ENCODE measurements at regions not wholly inside any gene's neighbourhood (a gene's known extent, or its start where the extent isn't known, plus 50 kb on each side); places are given as distances from the start of the nearest gene placed in this dataset.

DNA sequence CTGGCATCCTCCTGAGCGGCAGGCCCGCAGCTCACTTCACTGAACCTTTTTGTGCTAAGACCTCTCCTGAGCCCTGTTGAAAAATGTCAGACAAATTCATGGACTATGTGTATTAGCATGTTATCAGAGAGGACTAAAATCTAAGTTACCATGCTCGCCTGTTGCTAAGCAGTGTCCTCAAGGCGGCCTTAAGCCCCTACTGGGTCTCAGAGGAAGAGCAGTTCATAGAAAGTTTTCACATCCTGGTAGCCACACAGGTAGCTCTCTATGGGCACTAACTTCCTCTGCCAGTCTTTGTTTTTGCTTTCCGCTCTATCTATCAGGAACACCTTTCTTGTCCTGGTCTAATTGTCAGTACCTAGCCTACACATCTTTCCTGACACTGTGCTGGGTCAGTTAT, 306.6 kb upstream of the MIS18BP1 start:
- TF ChIP-seq EZH2phosphoT487 (IDR thresholded peaks at IDR 0.05; ENCODE audit: insufficient read depth, low read depth) (no peak), EZH2 (IDR thresholded peaks at IDR 0.05; ENCODE audit: insufficient read depth, poor library complexity, severe bottlenecking) (no peak)
